CD8-positive, alpha-beta memory T cell (primary cell): ENCODE measurements at regions not wholly inside any gene's neighbourhood (a gene's known extent, or its start where the extent isn't known, plus 50 kb on each side); places are given as distances from the start of the nearest gene placed in this dataset.
"Not testable (repeated sequence)": the region's sequence is repeated elsewhere in the genome, so short reads cannot be mapped to it uniquely, and the experiment has no call there.

Experiments
- CTCF ChIA-PET: fragments of 350-600 bp; sonication (Branson Sonifier 250); formaldehyde crosslinking; loops from one replicate; lab custom pipeline; 2021; ENCODE audit warnings: antibody characterized with exemption; lab: Charles Lee
- POLR2A ChIA-PET: fragments of 350-600 bp; sonication (Branson Sonifier 250); formaldehyde crosslinking; loops from one replicate; lab custom pipeline; 2021; ENCODE audit warnings: antibody characterized with exemption; lab: Charles Lee
- DNase-seq, 5 donors: peaks; one replicate each; pipeline versions ENCODE4 v3.0.0 to v3.0.0-alpha.2; 2020 to 2022; ENCODE audit warnings: mixed read lengths in 1 of 5
- H3K27ac ChIP-seq: one replicate; pipeline ENCODE4 v1.7.0; 2013; ENCODE audit warnings: low read depth, mild to moderate bottlenecking, low read length, moderate library complexity
- H3K27me3 ChIP-seq: 2 replicates; pipeline ENCODE4 v1.7.0; 2013; ENCODE audit warnings: low read length, mild to moderate bottlenecking; ENCODE audit not compliant: insufficient read depth, poor library complexity, severe bottlenecking
- H3K36me3 ChIP-seq: 2 replicates; pipeline ENCODE4 v1.7.0; 2013; ENCODE audit warnings: mild to moderate bottlenecking, low read length, moderate library complexity; ENCODE audit not compliant: insufficient read depth
- H3K4me1 ChIP-seq: 2 replicates; pipeline ENCODE4 v1.7.0; 2013; ENCODE audit warnings: mild to moderate bottlenecking, low read length, moderate library complexity; ENCODE audit not compliant: insufficient read depth
- H3K4me3 ChIP-seq: 2 replicates; pipeline ENCODE4 v1.7.0; 2013; ENCODE audit warnings: mild to moderate bottlenecking, low read length
- H3K9me3 ChIP-seq: 2 replicates; pipeline ENCODE4 v1.7.0; 2013; ENCODE audit warnings: mild to moderate bottlenecking, low read length
- H3K27ac Mint-ChIP-seq, 8 donors: one replicate each; pipeline ENCODE4 v1.8.0; 2020 to 2021; ENCODE audit warnings: mixed read lengths in 8 of 8, mild to moderate bottlenecking in 6 of 8, inconsistent platforms in 3 of 8, moderate library complexity in 3 of 8
- H3K27me3 Mint-ChIP-seq, 2 donors: one replicate each; pipeline ENCODE4 v1.8.0; 2020 to 2021; ENCODE audit warnings: mixed read lengths in 2 of 2, mild to moderate bottlenecking in 1 of 2, moderate library complexity in 1 of 2
- H3K36me3 Mint-ChIP-seq, 3 donors: one replicate each; pipeline ENCODE4 v1.8.0; 2020 to 2021; ENCODE audit warnings: mixed read lengths in 3 of 3, inconsistent platforms in 1 of 3, mild to moderate bottlenecking in 1 of 3
- H3K4me1 Mint-ChIP-seq, 3 donors: one replicate each; pipeline ENCODE4 v1.8.0; 2020 to 2021; ENCODE audit warnings: mixed read lengths in 3 of 3, inconsistent platforms in 1 of 3, mild to moderate bottlenecking in 1 of 3
- H3K4me3 Mint-ChIP-seq, 7 donors: one replicate each; pipeline ENCODE4 v1.8.0; 2020 to 2021; ENCODE audit warnings: mixed read lengths in 7 of 7, mild to moderate bottlenecking in 6 of 7, moderate library complexity in 4 of 7, inconsistent platforms in 2 of 7
- H3K9me3 Mint-ChIP-seq, 5 donors: one replicate each; pipeline ENCODE4 v1.8.0; 2020 to 2022; ENCODE audit warnings: mixed read lengths in 5 of 5, mild to moderate bottlenecking in 3 of 5, moderate library complexity in 2 of 5, inconsistent platforms in 1 of 5

DNA sequence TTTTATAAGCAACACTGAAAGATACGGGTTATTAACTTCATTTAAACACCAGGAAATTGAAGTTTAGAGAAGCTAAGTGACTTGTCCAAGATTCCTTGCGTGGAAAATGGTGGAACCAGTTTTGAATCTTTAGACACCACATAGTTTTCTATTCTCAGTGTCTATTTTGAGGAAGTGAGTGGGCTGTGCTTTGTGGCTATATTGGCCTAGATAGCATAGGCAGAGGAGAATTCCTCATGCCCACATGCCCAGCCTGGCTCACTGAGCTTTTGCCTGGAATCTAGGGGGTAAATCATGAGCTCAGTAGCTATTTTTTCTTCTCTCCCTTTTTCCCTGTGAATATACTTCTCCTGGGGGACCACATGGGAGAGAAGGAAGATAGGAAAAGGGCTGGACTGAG lies 431.3 kb downstream of the HS3ST3B1 start:
- Mint-ChIP-seq H3K36me3 (no peaks in the 10 kb centered on the region), H3K4me3 (no peak overlapping the region), H3K9me3 (no peaks in the 10 kb centered on the region), H3K4me1 (no peaks in the 10 kb centered on the region), H3K27me3 (peaks cover 10 to 25% of the 10 kb centered on the region in 2 donors), H3K27ac (no peak overlapping the region)
- CTCF ChIA-PET = no interaction called here
- DNase-seq = no peak
- Histone ChIP-seq H3K27ac (no peak overlapping the region), H3K9me3 (no peaks in the 10 kb centered on the region), H3K27me3 (no peaks in the 10 kb centered on the region), H3K4me3 (no peak overlapping the region), H3K36me3 (no peaks in the 10 kb centered on the region), H3K4me1 (no peaks in the 10 kb centered on the region)
- POLR2A ChIA-PET = no interaction called here

- Histone ChIP-seq H3K4me1 (no peaks in the 10 kb centered on the region), H3K9me3 (no peaks in the 10 kb centered on the region), H3K36me3 (no peaks in the 10 kb centered on the region), H3K4me3 (no peak overlapping the region), H3K27me3 (no peaks in the 10 kb centered on the region), H3K27ac (no peak overlapping the region)
- H3K36me3 Mint-ChIP-seq = no peaks in the 10 kb centered on the region
- CTCF ChIA-PET = no interaction called here
- no peaks in the 10 kb centered on the region for H3K9me3 Mint-ChIP-seq
- no peak overlapping the region for H3K27ac Mint-ChIP-seq
- no peaks in the 10 kb centered on the region for H3K4me1 Mint-ChIP-seq
- no peak for DNase-seq
- POLR2A ChIA-PET = no interaction called here
- peaks cover 10 to 19% of the 10 kb centered on the region in 2 donors for H3K27me3 Mint-ChIP-seq
- H3K4me3 Mint-ChIP-seq = no peak overlapping the region
Observed at GRCh38 chr17:14731591-14731990, 430.7 kb downstream of the HS3ST3B1 start.

DNA sequence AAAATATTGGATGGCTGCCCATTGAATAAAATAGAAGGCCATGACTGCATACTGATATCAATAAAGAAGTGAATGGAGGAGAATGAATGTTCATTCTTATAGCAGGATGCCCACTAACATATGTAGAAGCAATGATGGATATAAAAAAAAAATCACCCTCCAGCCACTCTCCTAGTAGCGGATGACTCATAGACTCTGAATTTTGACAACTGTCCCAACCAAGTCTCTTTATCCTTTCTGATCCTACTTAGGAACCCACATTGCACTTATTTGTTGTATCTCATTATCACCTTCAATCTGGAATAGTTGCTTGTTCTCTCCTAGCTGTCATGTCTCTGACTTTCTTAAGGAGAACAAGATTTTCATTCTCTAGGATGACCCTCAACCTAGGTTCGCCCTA lies 429.9 kb downstream of the HS3ST3B1 start:
- H3K4me1 ChIP-seq = no peaks in the 10 kb centered on the region
- Mint-ChIP-seq H3K4me3 (no peak overlapping the region), H3K4me1 (no peaks in the 10 kb centered on the region), H3K9me3 (no peaks in the 10 kb centered on the region), H3K36me3 (no peaks in the 10 kb centered on the region), H3K27me3 (peaks cover 10 to 17% of the 10 kb centered on the region in 2 donors), H3K27ac (no peak overlapping the region)
- H3K4me3 ChIP-seq = no peak overlapping the region
- POLR2A ChIA-PET = no interaction called here
- no peak overlapping the region for H3K27ac ChIP-seq
- no peak for DNase-seq
- no peaks in the 10 kb centered on the region for H3K27me3 ChIP-seq
- H3K36me3 ChIP-seq = no peaks in the 10 kb centered on the region
- no peaks in the 10 kb centered on the region for H3K9me3 ChIP-seq
- CTCF ChIA-PET = no interaction called here

DNA sequence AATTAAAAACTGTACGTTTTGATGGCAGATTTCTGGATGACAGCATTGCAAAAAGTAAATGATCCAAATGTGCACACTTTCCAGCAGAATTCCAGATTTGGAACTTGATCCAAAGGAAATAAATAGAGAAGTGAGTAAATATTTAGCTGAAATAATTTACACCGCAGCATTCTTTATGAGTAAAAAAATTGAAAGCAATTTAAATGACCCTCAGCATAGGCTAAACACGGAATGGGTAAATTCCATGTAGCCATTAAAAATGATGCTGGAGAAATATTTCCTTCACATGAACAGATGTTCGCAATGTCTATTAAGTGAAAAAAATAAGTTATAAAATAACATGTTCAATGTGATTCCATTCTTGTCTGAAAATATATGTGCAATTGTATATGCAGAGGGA lies 424.8 kb downstream of the HS3ST3B1 start:
- H3K36me3 Mint-ChIP-seq = no peaks in the 10 kb centered on the region
- H3K4me3 Mint-ChIP-seq = no peak overlapping the region
- H3K9me3 ChIP-seq = no peaks in the 10 kb centered on the region
- H3K4me3 ChIP-seq = no peak overlapping the region
- H3K9me3 Mint-ChIP-seq = peaks cover 0 to 3% (median 0%) of the 10 kb centered on the region in 5 donors
- DNase-seq = no peak
- H3K4me1 ChIP-seq = no peaks in the 10 kb centered on the region
- no peaks in the 10 kb centered on the region for H3K36me3 ChIP-seq
- H3K27ac Mint-ChIP-seq = no peak overlapping the region
- no peaks in the 10 kb centered on the region for H3K4me1 Mint-ChIP-seq
- no peak overlapping the region for H3K27ac ChIP-seq
- H3K27me3 ChIP-seq = no peaks in the 10 kb centered on the region
- ChIA-PET CTCF (interaction anchor here (1.6 kb wide), 1 partner anchor 24 kb away, joined by 3 read pairs; no protein-coding TSS in a partner anchor), POLR2A (no interaction called here)
- H3K27me3 Mint-ChIP-seq = peaks cover 0 to 3% of the 10 kb centered on the region in 2 donors

DNA sequence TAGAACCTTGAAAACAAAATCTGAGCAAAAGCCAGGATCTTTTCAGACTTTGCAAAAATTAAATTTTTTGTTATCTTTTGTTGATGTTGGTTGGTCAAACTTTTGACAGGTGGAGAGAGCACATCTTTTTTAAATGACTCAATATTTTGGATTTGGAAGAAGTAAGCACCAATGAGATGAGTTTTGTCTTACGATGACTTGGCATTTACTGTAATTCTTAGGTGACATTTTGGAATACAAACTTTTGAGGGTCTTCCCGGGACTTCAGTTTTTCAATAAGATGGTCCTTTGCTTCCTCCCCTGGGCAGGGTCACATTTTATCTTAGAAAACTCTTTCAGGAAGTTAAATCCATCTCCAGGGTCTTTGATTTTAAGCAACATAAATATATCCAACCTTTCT lies 423.9 kb downstream of the HS3ST3B1 start:
- no peak overlapping the region for H3K4me3 ChIP-seq
- Mint-ChIP-seq H3K27me3 (peaks cover 3 to 5% of the 10 kb centered on the region in 2 donors), H3K36me3 (no peaks in the 10 kb centered on the region), H3K9me3 (peaks cover 0 to 4% (median under 1%) of the 10 kb centered on the region in 5 donors), H3K4me1 (no peaks in the 10 kb centered on the region), H3K4me3 (no peak overlapping the region), H3K27ac (no peak overlapping the region)
- CTCF ChIA-PET = no interaction called here
- H3K4me1 ChIP-seq = no peaks in the 10 kb centered on the region
- POLR2A ChIA-PET = no interaction called here
- DNase-seq = no peak
- no peaks in the 10 kb centered on the region for H3K36me3 ChIP-seq
- no peaks in the 10 kb centered on the region for H3K9me3 ChIP-seq
- H3K27me3 ChIP-seq = no peaks in the 10 kb centered on the region
- H3K27ac ChIP-seq = no peak overlapping the region

DNA sequence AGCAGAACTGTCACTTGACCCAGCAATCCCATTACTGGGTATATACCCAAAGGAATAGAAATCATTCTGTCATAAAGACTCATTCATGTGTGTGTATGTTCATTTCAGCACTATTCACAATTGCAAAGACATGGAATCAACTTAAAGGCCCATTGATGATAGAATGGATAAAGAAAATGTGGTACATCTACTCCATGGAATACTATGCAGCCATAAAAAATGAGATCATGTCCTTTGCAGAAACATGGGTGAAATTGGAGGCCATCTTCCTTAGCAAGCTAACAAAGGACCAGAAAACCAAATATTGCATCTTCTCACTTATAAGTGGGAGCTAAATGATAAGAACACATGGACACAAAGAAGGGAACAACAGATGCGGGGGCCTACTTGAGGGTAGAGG lies 422.5 kb downstream of the HS3ST3B1 start:
- POLR2A ChIA-PET, H3K4me1 ChIP-seq, H3K4me1 Mint-ChIP-seq, H3K27ac Mint-ChIP-seq, H3K27ac ChIP-seq, H3K36me3 ChIP-seq, H3K27me3 ChIP-seq, H3K9me3 Mint-ChIP-seq, DNase-seq, H3K36me3 Mint-ChIP-seq, H3K4me3 Mint-ChIP-seq, H3K4me3 ChIP-seq, H3K9me3 ChIP-seq, CTCF ChIA-PET: not testable (repeated sequence)
- H3K27me3 Mint-ChIP-seq = peaks cover 6 to 12% of the 10 kb centered on the region in 2 donors

DNA sequence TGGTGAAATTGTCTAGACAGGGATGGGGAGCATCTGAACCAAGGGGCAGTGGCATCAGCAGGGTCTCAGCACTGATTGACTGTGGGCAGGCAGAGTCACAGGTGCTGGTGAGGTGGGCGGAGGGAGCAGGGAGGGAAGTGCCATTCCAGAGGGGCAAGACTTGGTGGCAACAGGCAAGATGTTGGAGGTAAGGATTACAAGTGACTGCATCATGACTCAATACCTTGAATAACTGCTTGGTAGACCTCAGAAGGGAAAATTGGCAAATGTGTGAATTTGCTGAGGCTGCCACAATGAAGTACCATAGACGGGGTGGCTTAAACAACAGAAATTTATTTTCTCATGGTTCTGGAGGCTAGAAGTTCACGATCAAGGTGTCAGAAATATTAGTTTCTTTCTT lies 419.1 kb downstream of the HS3ST3B1 start:
- Histone ChIP-seq H3K9me3 (no peaks in the 10 kb centered on the region), H3K4me3 (no peak overlapping the region), H3K27ac (no peak overlapping the region), H3K36me3 (no peaks in the 10 kb centered on the region), H3K27me3 (no peaks in the 10 kb centered on the region), H3K4me1 (no peaks in the 10 kb centered on the region)
- ChIA-PET POLR2A (no interaction called here), CTCF (no interaction called here)
- no peak for DNase-seq
- H3K27me3 Mint-ChIP-seq = peaks cover 18 to 24% of the 10 kb centered on the region in 2 donors
- no peaks in the 10 kb centered on the region for H3K36me3 Mint-ChIP-seq
- no peaks in the 10 kb centered on the region for H3K4me1 Mint-ChIP-seq
- no peak overlapping the region for H3K27ac Mint-ChIP-seq
- H3K9me3 Mint-ChIP-seq = peaks cover 0 to 5% (median 2%) of the 10 kb centered on the region in 5 donors
- H3K4me3 Mint-ChIP-seq = no peak overlapping the region

- H3K36me3 Mint-ChIP-seq = no peaks in the 10 kb centered on the region
- ChIA-PET POLR2A (no interaction called here), CTCF (no interaction called here)
- no peaks in the 10 kb centered on the region for H3K4me1 Mint-ChIP-seq
- H3K27ac Mint-ChIP-seq = no peak overlapping the region
- H3K9me3 Mint-ChIP-seq = peaks cover 0 to 5% (median 2%) of the 10 kb centered on the region in 5 donors
- no peak overlapping the region for H3K4me3 Mint-ChIP-seq
- no peak for DNase-seq
- Histone ChIP-seq H3K4me3 (no peak overlapping the region), H3K9me3 (no peaks in the 10 kb centered on the region), H3K4me1 (no peaks in the 10 kb centered on the region), H3K27me3 (no peaks in the 10 kb centered on the region), H3K27ac (no peak overlapping the region), H3K36me3 (no peaks in the 10 kb centered on the region)
- peaks cover 18 to 34% of the 10 kb centered on the region in 2 donors for H3K27me3 Mint-ChIP-seq
Observed at GRCh38 chr17:14717859-14718258, 417.0 kb downstream of the HS3ST3B1 start.

- CTCF ChIA-PET = no interaction called here
Observed at GRCh38 chr17:14715561-14715960, 414.7 kb downstream of the HS3ST3B1 start.

More at GRCh38 chr17:14715561-14715960, 414.7 kb downstream of the HS3ST3B1 start:
- POLR2A ChIA-PET = no interaction called here
- H3K36me3 ChIP-seq = no peaks in the 10 kb centered on the region
- no peaks in the 10 kb centered on the region for H3K9me3 ChIP-seq
- Mint-ChIP-seq H3K36me3 (no peaks in the 10 kb centered on the region), H3K9me3 (peaks cover 0 to 4% (median 2%) of the 10 kb centered on the region in 5 donors), H3K27me3 (peaks cover 19 to 49% of the 10 kb centered on the region in 2 donors), H3K4me3 (no peak overlapping the region), H3K27ac (no peak overlapping the region), H3K4me1 (no peaks in the 10 kb centered on the region)
- no peaks in the 10 kb centered on the region for H3K4me1 ChIP-seq
- H3K27me3 ChIP-seq = no peaks in the 10 kb centered on the region
- no peak overlapping the region for H3K27ac ChIP-seq
- H3K4me3 ChIP-seq = no peak overlapping the region
- DNase-seq = no peak
